ENCODE measurements at regions not wholly inside any gene's neighbourhood (a gene's known extent, or its start where the extent isn't known, plus 50 kb on each side); places are given as distances from the start of the nearest gene placed in this dataset.

GRCh38 chr2:62302631-62303435 is 106.9 kb downstream of the B3GNT2 start:
- no peak overlapping the region for H3K4me3 ChIP-seq
- H3K4me1 ChIP-seq, result no peaks in the 10 kb centered on the region
- H3K9me3 ChIP-seq, result no peaks in the 10 kb centered on the region
- H3K27ac ChIP-seq, result no peak overlapping the region
- TF ChIP-seq CTCF (IDR thresholded peaks at IDR 0.05), result no peak
- no peak for TF ChIP-seq POLR2A (IDR thresholded peaks at IDR 0.05)
- H3K36me3 ChIP-seq, result no peaks in the 10 kb centered on the region
- intact Hi-C loops (cut with DNase I; ENCODE audit: low total_unique reads), result no loop called here
- H3K27me3 ChIP-seq, result no peaks in the 10 kb centered on the region
- DNase-seq, result no peak

- Histone ChIP-seq H3K27me3 (no peaks in the 10 kb centered on the region), H3K27ac (no peak overlapping the region), H3K36me3 (no peaks in the 10 kb centered on the region), H3K9me3 (no peaks in the 10 kb centered on the region), H3K4me1 (no peaks in the 10 kb centered on the region), H3K4me3 (no peak overlapping the region)
- no peak for DNase-seq
- TF ChIP-seq CTCF (IDR thresholded peaks at IDR 0.05) (no peak), POLR2A (IDR thresholded peaks at IDR 0.05) (no peak)
- intact Hi-C loops (cut with DNase I; ENCODE audit: low total_unique reads), result no loop called here
Observed at GRCh38 chr2:62300925-62301324, 105.0 kb downstream of the B3GNT2 start.

- DNase-seq, result no peak
- intact Hi-C loops (cut with DNase I; ENCODE audit: low total_unique reads), result no loop called here
- H3K36me3 ChIP-seq, result no peaks in the 10 kb centered on the region
- H3K4me3 ChIP-seq, result no peak overlapping the region
- H3K27me3 ChIP-seq, result no peaks in the 10 kb centered on the region
- no peak for TF ChIP-seq POLR2A (IDR thresholded peaks at IDR 0.05)
- TF ChIP-seq CTCF (IDR thresholded peaks at IDR 0.05), result no peak
- no peak overlapping the region for H3K27ac ChIP-seq
- H3K9me3 ChIP-seq, result no peaks in the 10 kb centered on the region
- H3K4me1 ChIP-seq, result peaks cover 0 to 9% of the 10 kb centered on the region in 2 donors
Observed at GRCh38 chr2:62297624-62298010, 101.7 kb downstream of the B3GNT2 start.

GRCh38 chr2:62296832-62297623 is 101.1 kb downstream of the B3GNT2 start:
- TF ChIP-seq CTCF (IDR thresholded peaks at IDR 0.05) (no peak), POLR2A (IDR thresholded peaks at IDR 0.05) (no peak)
- intact Hi-C loops (cut with DNase I; ENCODE audit: low total_unique reads), result no loop called here

More at GRCh38 chr2:62296832-62297623, 101.1 kb downstream of the B3GNT2 start:
- Histone ChIP-seq H3K9me3 (no peaks in the 10 kb centered on the region), H3K4me1 (peaks cover 0 to 9% of the 10 kb centered on the region in 2 donors), H3K4me3 (no peak overlapping the region), H3K27me3 (no peaks in the 10 kb centered on the region), H3K36me3 (no peaks in the 10 kb centered on the region), H3K27ac (no peak overlapping the region)
- no peak for DNase-seq

All from uterus (tissue), 3 donors.